ENCODE measurements at regions not wholly inside any gene's neighbourhood (a gene's known extent, or its start where the extent isn't known, plus 50 kb on each side); places are given as distances from the start of the nearest gene placed in this dataset.
A peak's percentile ranks its signal among the peaks of the same experiment; 100 is the strongest.
"Not testable (repeated sequence)": the region's sequence is repeated elsewhere in the genome, so short reads cannot be mapped to it uniquely, and the experiment has no call there.

DNA sequence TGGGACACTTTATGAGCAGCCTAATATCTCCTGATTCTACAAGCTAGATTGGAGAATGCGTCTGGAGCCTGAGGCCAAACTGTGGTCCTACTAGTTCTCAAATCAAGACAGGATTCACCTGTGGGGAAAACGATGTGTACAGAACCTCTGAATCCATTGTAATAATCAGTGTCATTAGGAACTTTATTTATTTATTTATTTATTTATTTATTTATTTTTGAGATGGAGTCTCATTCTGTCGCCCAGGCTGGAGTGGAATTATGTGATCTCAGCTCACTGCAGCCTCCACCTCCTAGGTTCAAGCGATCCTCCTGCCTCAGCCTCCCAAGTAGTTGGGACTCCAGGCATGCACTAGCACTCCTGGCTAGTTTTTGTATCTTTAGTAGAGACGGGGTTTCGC lies 52.6 kb upstream of the KIF26B start:
- DNase-seq: not testable (repeated sequence)

DNA sequence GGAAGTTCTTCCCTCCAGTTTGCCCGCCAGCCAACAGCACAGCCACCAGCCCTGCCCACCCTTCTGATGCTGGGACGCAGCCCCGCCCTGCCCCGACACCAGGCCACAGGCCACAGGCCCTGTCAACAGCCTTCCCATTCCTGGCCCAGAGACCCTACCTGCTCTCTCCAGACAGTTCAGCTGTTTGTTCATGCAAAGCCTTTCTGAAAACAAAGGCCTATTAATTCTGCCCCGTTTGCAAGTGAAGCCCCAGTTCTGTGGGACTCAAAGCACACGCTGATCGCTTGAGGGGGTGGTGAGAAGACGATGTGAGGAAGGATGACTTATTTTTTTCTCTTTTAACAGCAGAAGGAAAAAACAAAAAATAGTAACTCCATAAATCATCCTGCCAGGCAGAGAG lies 55.4 kb upstream of the KIF26B start:
- DNase-seq: no peak

DNA sequence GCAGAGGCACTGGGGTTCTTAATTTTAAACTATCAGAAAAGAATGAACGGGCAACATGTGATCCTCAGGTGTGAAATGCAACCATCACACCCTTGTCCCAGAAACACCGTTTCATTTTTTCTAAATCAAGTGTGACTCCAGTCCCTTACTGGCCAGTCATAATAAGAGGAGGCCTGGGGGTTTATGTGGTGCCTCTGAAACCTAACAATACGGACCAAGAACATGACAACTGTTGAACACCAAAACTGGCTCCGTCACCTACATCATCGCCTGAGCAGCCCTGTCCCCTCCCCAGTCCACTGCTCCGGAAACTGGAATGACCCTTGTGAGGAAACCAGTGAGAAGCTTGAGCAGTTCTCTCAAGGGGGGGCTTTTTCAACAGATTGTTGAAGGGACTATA lies 55.9 kb upstream of the KIF26B start:
- DNase-seq: no peak

DNA sequence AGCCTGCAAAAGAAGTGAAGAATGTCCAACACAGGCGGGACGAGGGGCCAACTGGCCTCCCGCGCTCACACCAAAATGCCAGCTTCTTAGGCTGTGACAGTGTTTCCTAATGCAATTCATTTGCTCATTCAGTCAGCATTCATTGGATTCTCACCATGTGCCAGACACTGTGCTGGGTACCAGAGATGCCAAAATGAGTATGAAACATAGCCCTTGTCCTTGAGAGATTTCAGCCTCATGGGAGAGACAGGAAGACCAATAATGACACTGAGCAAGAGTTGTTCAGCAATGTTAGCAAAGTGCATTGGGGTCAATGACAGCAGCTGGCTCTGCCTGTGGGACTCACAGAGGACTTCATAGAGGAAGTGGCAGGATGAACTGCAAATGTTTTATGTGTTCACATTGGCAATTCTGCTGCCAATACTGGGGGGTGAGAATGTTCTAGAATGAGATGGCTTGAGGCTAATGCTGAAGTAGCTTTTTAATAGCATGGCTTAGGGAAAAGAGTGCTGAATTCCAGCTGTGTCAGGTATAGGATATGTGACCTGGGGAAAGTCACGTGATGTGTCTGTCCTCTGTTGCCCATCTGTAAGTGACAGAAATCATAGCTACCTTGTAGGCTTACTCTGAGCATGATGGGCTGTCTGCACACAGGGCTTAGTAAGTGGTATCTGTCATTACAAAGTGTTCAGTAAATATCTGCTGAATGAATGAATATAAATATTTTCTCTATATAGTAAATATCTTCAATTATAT lies 58.3 kb upstream of the KIF26B start:
- DNase-seq: no peak

DNA sequence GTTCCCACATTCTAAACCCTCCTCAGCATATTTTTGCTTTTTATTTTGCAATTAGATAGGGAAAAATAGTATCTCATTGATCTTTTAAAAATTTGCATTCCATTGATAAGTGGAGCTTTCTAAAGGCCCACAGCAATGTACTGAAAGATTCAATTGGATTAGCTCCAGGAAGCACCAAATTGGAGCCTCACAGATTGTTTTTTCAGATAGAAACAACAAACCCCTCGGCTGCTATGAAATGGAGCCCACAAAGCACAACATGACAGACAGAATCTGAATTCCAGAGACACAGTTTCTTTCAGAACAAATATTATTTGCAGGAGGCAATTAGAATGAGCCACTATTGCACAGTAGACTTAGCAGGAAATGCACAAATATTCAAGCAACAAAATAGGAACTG lies 58.9 kb upstream of the KIF26B start:
- no peak for DNase-seq

DNA sequence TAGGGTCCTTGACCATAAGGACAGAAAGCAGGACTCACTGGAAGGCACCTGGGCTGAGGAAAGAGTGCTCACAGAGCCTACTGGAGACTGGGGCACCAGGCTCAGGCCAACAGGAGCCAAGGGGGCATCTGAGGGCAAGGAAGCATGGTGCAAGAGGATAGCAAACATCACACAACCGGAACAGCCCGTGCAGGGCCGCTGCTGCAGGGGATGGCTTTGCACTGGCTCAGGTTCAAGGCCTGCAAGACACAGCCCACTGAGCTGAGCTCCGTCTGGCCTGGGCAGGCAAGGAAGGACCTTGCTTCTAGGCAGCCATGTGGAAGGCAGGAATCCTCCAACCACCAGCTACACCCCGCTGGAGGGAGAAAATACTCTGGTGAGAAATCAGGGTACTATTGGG lies 59.8 kb upstream of the KIF26B start:
- no peak for DNase-seq

DNA sequence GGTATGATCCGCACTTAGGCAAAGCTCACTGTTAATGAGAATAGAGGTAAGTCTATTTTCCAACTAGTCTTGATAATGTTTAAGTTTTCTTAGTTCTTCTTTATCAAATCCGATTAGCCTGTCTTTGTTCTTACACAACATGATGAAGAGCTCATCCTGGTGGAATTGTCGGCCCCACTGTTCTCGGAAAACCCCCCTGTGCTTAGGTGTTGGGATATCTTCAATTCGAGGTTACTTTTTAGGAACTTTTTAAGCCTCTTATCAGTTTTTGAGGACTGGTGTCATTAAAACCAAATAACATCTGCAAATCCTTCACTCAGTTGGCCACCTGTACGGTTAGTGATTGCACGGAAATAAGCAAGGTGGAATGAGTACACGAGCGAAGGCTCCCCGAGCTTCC lies 60.7 kb upstream of the KIF26B start:
- no peak for DNase-seq

DNA sequence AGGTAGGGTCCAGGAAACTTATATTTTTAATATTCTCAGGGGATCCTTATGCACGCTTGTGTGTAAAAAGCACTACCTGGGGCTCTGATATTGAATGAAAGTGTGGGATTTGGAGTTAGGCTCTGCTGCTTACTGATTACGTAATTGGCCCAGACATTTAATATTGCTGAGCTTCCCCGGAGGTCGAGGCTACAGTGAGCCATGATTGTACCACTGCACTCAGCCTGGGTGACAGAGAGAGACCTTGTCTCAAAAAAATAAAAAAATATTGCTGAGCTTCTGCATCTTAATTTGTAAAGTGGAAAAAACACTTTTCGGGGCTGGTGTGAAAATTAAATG lies 62.2 kb upstream of the KIF26B start:
- DNase-seq: no peak

DNA sequence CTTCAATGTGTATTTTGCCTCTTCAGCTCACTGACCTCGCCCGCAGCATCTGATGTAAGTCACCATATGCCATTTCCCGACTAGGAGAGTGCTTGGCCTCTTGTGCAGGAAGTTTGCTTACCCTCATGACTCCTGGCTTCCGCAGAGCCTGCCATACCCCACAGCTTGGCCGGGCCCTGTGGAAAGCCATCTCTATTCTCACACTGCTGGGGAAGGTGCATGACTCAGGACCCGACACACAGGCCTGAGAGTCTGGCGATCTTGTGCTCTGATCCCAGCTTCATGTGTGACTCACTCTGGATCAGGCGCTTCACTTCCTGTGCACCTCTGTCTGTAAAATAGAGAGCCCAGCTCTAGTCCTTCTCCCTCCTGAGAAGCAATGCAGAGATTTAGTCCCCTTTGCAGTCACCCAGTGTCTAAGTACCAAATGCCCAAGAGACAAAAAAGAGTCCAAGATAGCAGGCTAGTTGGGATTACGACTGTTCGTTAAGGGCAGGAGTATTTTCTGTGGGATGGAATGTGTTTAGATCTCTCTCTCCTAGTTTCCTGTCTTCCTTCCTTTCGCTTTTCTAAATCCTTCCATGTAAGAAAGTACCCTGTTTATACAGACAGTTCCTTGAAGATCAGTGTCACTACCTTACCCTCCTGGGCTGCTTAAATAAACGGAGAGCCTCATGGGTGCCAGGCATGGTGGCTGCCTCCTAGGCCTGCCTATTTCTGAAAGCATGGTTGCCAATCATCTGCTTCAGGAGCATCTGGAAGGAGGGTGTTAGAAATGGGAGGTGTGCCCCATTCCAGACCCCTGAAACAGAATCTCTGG lies 62.8 kb upstream of the KIF26B start:
- DNase-seq: no peak

DNA sequence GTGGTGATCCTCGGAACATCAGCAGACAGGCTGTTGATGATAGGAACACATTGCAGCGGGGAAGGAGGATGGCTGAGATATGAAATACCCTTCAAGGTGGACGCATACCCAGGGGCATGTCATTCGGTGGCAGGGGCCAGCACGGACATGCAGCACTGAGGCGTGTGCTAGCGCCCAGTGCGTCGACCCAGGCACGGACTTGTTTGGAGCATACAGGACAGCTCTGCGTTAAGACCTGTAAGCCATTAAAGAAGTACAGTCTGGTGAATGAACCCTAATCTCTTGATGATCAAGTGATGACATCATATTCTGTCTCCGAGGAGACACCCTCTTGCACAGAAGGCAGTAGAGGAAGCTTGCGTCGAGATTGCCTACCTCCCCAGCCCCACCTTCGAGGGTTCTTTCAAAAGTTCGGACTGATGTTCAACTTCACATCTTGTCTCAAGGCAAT lies 63.6 kb upstream of the KIF26B start:
- DNase-seq: no peak

DNA sequence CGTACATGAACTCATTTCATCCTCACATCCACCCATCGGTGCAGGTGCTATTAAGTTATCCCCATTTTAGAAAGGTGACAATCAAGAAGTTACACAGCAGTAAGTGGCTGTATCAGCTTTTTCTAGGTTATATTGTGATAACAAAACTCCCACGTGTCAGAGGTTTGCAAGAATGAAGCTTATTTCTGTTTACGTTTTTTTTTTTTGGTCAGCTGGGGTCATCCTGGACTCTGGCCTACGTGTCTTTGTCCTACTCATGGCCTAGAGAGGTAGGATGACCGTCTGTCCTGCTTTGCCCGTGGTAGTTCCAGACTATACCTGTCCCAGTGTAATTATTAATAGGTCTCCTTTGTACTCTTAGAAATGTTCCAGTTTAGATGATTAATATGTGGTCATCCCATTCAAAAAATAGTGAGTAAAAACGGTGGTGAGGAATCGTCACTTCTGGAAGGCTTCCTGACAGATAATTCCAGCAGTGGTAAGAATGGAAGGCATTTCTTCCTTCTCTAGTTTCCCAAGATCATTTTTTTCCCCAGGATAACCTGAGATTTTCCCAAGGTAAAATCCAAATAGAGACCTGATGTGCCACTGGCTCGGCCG lies 64.2 kb upstream of the KIF26B start:
- no peak for DNase-seq

DNA sequence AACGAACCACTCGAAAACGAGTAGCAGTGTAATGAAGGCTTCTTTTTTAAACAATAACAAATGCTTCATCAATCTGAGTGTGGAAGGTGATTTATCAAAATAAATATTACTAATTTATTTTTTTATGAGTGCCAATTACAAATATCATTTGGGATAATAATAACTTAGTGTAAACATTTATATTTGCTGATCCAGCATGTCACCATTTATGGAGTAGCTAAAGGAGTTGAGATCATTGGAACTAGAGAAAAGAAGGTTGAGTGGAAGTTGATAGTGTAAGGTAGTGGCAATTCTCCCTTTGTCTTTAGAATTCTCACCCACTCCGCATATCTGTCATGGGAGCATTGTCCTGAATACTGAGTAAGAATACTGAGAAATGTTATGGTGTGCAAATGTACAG lies 67.1 kb upstream of the KIF26B start:
- DNase-seq: no peak

DNA sequence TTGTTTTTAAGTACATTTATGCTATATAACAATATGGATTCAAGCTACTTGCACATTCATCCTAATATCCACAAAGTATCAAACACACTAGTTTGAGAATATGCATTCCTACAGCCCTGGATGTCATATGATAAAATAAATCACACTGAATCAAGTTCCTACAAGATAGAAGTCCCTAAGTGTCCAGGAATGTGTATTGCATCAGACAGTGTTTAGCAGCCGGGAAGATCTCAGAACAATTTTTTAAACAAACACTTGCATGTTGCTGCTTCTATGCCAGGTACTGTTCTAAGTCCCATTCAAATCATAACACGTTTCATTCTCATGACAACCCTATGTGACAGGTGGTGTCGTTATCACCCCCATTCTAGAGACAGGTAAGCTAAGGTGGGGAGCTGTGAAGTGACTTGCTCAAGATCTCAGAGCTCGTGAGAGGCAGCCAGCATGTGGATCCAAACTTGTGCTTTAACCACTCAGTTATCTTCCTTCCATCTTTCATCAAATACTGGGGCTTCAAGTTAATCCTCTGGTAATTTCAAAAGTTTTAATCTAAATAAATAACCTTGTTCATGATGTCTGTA lies 68.3 kb upstream of the KIF26B start:
- DNase-seq: no peak

DNA sequence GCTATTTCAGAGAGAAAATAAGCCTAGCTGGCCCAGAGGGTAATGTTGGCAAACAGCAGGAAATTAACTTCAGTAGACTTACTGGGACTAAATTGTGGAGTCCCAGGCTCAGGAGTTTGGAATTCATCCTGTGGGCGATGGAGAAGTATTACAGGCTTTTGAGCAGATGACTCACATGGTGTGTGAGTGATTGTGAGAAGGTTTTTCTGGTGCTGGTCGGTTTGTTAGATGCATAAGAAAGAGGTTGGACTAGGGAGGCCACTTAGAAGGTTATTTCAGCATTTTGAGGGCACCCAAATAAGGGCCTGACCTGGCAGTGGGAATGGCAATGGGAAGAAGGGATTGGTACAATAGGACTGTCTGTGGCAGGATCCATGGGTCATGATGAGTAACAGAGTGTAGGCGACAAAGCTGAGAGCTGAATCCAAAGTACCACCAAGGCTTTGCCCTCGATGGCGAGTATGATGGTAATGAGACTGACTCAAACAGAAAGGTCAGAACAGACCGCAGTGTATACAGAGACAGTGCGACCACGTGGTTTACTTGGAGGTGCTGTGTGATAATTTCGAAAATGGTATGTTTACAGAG lies 69.2 kb upstream of the KIF26B start:
- DNase-seq: no peak

DNA sequence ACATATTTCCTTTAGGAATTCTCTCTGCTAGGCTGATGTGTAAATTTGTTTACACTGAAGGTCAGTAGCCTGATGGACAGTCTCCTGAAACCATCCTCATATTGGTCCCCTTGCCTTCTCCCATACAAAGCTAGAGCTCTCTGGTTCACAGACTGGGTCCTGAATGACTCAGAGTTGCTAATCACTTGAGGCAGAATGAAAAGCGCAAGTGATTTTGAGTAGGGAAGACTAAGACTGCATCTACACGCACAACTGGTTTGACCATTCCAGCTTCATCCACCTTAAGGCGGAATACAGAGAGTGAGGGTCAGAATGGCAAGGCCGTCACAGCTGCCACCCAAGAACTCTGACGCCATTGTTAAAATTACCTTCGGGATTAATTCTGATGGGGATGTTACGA lies 70.2 kb upstream of the KIF26B start:
- no peak for DNase-seq

DNA sequence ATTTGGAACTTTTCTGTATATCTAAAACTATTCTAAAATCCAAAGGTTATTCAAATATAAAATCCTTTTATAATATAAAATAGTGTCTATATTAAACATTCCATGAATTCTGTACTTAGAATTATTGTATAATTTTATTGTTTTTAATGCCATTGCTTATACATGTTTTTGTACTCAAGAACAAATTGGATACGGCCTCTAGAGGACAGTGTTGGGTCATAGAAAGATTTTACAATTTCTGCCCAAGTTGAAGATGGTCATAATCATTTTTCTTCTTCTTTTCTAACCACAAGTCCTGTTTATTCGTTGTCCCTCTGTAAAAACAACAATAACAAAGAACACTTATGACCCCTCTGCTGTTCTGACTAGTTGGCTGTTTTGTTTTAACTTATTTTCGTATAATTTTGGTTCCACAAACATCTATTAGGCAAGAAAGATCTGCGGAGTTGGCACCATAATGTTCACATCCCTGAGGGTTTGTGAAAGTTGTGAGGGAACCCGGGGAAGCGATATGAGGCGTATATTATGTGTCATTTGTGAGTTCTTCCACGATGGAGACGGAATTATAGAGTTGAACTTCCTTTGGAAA lies 75.7 kb upstream of the KIF26B start:
- no peak for DNase-seq

DNA sequence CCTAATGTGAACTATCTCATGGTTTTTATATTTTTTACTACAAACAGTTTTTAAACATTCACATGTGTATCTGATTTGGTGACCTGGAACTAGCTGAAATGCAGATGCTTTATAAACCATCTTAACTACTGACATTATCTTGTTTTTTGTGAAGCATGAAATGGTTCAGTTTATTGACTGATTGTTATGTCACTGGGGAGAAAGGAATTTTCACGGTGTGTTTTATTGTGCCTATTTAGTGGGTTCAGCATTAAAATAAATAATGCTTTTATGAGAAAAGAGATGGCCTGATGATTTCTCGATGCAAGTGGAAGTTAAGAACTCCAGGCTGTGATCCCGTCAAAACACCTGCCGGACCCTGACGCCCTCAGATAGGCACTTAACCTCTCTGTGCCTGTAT lies 79.9 kb upstream of the KIF26B start:
- DNase-seq: no peak

DNA sequence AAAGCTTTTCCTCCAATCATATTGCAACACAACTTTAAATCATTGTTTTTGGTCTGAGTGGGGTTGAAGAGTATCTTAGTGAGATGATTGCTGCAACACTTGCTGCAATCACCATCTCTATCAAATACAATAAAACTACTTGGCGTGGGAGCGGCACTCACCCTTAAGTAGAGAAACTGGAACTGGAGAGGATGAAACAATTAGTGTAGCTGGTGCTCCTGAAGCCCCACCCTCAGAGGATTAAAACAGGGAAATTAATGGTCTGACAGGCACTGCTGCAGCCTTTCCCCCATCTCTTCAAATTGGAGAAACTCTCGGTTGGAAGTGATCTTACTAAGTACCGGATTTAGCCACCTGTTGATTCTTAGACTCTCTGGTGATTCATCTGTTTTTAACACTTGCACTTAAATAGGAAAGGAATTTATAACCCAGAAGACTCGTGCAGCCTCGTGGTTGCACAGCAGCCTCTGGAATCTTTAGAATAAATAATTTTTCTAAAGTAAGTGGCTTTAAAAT lies 80.5 kb upstream of the KIF26B start:
- peak; percentile 90 for DNase-seq

DNA sequence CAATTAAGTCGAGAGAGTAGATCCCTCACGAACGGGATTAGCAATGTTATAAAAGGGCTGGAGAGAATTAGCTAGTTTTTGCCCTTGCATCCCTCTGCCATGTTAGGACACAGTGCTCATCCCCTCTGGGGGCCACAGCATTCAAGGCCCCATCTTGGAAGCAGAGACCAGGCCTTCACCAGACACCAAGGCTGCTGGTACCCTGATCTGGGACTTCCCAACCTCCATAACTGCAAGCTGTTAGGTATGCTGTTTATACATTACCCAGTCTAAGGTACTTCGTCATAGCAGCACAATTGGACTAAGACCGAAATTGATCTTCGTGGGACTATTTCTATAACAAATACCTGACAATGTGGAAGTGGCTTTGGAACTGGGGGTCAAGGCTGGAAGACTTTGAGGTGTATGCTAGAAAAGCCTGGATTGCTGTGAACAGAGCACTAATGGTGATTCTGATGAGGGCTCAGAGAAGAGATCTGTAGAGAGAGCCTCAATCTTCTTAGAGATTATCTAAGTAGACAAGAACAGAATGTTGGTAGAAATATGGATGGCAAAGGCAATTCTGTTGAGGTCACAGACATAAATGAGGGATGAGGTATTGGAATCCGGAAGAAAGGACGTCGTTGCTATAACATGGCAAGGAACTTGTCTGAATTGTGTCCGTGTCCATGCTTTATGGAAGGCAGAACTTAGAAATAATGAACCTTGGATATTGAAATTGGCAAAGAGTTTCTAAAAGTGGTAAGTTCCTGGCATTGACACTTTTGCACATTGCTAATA lies 83.8 kb upstream of the KIF26B start:
- DNase-seq: no peak

DNA sequence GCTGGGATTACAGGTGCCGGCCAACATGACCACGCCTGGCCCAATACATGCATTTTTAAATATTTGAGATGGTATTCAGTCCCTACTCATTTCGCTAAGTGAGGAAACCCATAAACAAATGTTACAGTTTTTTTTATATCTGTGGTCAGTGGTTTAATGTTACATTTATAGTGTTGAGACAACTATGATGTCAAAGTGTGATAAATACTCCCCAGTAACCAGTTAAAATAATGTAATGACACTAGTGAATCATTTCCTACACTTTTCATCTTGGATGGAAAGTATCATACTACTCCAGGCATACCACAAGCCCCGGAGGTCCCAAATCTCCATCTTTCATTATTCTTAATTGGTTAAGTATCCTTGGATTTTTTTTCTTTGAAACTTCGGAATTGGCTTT lies 87.5 kb upstream of the KIF26B start:
- no peak for DNase-seq

DNA sequence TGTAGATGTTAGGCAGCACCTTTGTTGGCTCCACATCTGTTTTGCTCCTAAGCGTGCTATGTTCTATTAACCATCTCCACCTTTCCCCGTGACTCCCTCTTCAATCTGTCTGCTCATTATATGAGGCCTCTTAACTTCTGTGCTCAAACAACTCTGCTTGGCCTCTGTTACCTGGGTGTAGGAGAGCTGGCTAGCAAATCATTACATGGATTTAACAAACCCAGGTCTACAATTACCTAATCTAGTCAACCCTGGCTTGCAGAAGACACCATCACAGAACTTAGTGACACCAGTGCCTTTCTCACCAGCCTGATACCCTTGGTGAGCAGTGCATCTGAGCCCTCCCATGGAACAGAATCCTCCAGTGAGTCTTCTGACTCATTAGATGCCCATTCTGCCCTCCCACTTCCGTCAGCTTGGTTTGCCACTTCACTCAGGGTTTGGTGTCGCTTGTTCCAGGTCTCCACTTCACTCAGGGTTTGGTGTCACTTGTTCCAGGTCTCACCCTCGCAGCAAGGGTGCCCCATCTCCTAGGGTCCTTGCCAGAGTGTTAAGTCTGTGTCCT lies 92.0 kb upstream of the KIF26B start:
- no peak for DNase-seq

DNA sequence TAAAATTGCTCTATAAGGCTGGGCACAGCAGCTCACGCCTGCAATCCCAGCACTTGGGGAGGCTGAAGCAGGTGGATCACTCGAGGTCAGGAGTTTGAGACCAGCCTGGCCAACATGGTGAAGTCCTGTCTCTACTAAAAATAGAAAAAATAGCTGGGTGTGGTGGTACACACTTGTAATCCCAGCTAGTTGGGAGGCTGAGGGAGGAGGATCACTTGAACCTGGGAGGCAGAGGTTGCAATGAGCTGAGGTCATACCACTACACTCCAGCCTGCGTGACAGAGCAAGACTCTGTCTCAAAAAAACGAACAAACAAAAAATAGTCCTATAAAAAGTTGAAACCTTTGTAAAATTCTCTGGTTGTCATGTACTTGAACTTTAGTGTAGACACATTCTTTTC lies 93.0 kb upstream of the KIF26B start:
- not testable (repeated sequence) for DNase-seq
